ENCODE measurements at regions not wholly inside any gene's neighbourhood (a gene's known extent, or its start where the extent isn't known, plus 50 kb on each side); places are given as distances from the start of the nearest gene placed in this dataset.

DNA sequence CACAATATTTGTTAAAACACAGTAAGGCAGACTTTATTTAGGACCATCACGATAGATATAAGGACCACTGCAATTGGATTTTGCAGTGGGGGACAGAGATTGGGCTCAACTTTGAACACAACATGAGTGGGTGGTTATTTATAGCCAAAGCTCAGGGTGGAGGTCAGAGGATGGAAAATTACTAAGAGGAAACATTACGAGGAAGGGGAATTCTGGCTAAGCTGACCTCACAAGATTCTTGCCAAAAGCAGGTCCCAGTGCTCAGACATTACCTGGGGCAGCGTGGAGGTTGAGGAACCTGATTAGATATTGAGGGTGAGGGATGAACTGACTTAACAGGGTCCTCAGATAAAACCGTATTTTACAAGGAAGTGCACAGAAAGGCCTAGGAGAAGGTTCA lies 88.9 kb upstream of the NBEA start:
- ATAC-seq = no peak

- no peak for ATAC-seq
Measured at GRCh38 chr13:34857558-34858325, 84.3 kb upstream of the NBEA start.

DNA sequence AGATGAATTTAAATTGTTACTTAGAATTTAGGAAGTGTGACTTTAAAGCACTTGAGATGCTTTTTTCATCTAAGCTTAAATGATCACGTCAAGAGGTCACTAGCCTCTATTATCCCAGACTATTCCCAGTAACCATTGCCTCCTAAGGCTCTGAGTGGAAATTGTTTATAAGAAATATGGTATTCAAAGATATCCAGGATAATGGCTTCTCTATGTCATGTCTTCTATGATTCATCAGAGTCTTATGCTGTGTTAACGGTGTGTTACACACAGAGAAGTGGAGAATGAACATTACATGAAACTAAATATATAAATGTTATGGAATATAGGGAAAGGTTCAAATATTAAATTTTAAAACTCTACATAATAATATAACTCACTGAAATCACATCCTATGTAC lies 79.8 kb upstream of the NBEA start:
- ATAC-seq = no peak

DNA sequence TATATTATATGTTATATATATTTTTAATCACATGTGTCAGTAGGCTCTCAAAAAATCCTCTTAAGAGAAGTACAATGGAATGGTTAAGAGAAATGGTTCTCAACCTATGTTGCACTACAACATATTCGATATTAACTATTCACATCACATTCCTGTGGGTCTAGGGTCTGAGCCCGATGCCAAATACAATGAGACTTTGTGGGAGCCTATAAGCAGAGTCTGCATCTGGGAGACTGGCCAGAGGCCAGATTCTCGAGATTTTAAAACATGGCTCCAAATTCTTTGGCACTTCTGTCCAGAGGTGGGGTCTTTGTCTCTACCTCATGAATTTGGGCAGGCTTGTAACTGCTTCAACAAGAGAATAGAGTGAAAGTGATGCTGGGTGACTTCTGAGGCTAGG lies 79.4 kb upstream of the NBEA start:
- ATAC-seq = no peak

DNA sequence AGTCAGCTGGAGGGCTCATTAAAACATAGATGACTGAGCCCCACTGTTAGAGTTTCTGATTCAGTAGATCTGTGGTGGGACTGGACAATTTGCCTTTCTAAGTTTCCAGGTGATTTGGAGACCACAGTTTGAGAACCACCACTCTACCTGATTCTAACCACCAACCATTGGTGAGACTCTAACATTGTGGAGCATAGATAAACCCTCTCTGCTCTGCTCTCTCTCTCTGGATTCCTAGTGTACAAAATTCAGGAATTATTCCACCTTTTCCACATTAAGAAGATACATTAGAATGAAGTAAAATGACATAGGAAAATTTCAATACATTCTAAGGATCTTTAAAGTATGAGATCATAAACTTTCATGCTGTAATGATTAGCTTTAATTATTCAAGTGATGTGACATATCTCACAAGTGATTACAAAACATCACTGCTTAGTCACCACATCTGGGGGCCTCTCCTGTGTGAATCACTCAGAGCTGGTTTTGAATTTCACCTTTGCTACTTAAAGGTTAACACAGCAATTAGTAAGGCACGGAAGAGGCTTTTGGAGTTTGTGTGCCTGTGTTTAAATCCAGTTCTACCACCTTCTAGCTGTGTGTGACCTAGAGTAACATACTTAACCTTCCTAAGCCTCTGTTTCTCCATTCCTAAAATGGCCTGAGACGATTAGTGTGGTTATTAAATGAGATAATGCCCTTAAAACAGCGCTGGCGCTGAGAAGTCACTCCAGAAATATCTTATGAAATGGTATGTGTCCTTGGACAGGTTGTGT lies 78.5 kb upstream of the NBEA start:
- no peak for ATAC-seq

- ATAC-seq = no peak
Measured at GRCh38 chr13:34864671-34865070, 77.4 kb upstream of the NBEA start.

DNA sequence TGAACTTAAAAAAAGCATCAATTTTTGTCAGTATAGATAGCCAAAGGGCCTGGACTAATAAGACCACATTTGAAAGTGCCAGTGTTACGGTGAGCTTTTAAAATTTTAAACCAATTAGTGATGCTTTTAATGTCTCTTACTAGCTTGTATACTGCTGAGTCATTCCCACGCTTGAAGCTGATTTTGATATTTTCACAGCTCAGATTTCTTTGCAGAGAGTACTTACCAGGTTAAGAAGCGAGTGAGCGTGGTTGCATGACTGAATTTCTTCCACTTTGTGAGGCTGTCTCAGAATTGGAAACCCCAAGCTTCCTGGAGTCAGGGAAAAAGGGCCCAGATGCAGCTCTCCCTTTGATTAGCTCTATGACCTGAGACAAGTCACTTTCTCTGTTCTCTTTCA lies 74.5 kb upstream of the NBEA start:
- ATAC-seq = no peak

DNA sequence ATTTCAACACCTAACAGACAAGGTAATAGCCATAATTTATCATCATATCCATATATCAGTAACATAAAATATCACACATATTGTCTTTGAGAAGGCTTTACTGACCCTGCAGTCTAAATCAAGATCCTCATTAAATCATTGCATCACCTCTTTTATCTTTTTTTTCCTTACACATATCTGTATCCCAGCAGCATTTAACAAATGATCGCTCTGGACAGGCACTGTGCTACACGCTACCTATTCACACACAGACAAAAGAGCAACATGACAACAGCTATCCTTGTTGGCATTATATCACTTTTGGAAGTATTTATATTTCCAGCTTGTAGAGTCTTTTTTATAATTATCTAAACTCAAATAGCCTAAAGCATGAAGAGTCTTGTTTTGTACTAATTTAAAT lies 73.3 kb upstream of the NBEA start:
- ATAC-seq = no peak

- no peak for ATAC-seq
Measured at GRCh38 chr13:34869696-34870095, 72.4 kb upstream of the NBEA start.

DNA sequence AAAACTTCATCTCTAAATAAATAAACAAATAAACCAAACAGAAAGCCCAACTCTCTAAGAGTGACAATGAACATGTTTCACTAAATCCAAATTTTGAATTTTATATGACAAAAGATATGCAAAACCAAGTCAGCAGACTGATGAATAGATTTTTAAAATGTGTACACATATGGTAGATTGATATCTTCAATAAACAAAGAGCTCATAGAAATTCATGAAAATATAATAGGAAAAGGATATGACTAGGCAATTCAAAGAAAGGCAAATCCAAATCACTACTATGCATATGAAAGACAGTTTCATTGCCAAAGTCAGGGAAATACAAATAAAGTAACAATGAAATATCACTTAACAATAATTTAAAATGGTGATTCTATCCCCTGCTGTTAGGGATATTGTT lies 63.7 kb upstream of the NBEA start:
- no peak for ATAC-seq

DNA sequence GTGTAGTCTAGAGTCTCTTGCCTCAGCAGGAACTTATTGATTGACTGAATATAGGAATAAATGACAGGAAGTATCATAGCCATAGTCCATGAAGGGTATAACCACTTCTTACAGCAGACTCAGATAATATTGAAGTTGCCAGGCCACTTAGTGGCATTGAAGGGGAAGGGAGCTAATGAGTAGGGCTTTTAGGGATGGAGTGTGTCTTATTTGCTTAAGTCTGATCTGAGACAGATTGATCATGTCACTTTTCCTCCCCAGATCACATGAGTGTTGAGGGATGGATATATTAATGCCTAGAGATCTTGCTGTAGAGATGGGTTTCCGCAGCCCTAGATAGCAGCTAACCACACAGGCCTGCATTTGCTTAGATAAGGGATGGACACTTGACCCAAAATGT lies 62.2 kb upstream of the NBEA start:
- ATAC-seq = no peak

GRCh38 chr13:34881494-34881893 lies 60.6 kb upstream of the NBEA start:
- ATAC-seq = no peak

DNA sequence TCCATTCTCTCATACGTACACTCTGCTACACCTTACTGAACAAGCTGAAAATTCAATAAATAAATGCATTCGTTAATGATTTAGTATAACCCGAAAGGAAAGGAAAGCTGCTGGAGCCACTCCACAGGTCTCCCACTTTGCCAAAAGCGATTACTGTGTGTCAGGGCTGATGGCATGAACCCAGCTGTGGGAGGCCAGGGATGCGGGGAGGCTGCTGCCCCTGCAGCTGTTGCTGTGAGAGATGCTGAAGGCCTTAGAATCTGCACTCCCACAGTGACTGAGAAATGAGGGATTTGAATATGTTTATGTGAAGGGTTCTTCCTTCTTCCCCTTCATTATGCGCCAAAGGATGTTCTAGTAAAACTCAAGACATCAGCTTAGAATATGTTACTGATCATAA lies 58.7 kb upstream of the NBEA start:
- no peak for ATAC-seq

GRCh38 chr13:34884366-34884765 lies 57.7 kb upstream of the NBEA start:
- ATAC-seq = no peak

- no peak for ATAC-seq
Measured at GRCh38 chr13:34886121-34886875, 55.8 kb upstream of the NBEA start.

DNA sequence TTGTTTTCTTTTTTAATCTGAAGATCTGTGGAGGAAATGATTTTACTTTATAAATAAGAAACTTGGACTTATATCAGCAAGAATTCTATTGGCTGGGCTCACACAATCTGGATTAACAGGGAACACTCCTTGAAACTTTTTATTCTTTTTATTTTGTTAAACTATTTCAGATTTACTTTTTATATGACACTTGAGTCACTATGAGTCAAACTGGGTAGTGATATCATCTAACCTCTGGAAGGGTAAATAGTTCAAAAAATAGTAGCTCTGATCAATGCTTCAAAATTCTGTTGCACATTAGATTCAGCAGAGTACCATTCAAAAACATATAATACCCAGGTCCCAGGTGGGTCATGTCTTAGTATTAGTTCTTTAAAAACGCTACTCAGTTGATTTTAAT lies 55.1 kb upstream of the NBEA start:
- no peak for ATAC-seq

Data from activated CD4-positive, CD25-positive, alpha-beta regulatory T cell treated with anti-CD3 and anti-CD28 coated beads, Interleukin-2, amount 50 U/mL, for 24 hours (primary cell).